ENCODE measurements at regions not wholly inside any gene's neighbourhood (a gene's known extent, or its start where the extent isn't known, plus 50 kb on each side); places are given as distances from the start of the nearest gene placed in this dataset.

GRCh38 chr21:15626031-15626430, 103.8 kb upstream of the USP25 start:
- Histone ChIP-seq H2AFZ (replicated peaks; ENCODE audit: low read length, poor library complexity) (no peak overlapping the region), H3K27ac (ENCODE audit: insufficient read depth, low read length) (no peak overlapping the region), H2BK120ac (ENCODE audit: low read depth, low read length) (no peak overlapping the region), H3K9ac (ENCODE audit: low read depth, low read length) (no peak overlapping the region), H4K8ac (ENCODE audit: low read depth in 2 of 2, low read length in 2 of 2) (no peak overlapping the region), H3K14ac (replicated peaks; ENCODE audit: low read depth, low read length) (no peak overlapping the region), H2BK15ac (ENCODE audit: low read depth, low read length) (no peak overlapping the region), H3K23ac (ENCODE audit: low read depth, low read length) (no peak overlapping the region), H3K4me3 (ENCODE audit: insufficient read depth, low read depth, low read length) (no peak overlapping the region), H3K79me1 (ENCODE audit: low read depth in 1 of 2, low read length in 2 of 2) (no peaks in the 10 kb centered on the region), H3K4me1 (ENCODE audit: control insufficient read depth, insufficient read depth, low read length) (no peaks in the 10 kb centered on the region), H3K9me1 (ENCODE audit: insufficient read depth, low read length) (peaks cover 5% of the 10 kb centered on the region), H3K9me3 (ENCODE audit: control insufficient read depth, insufficient read depth, low read length) (no peaks in the 10 kb centered on the region), H3K18ac (ENCODE audit: low read depth, low read length) (no peak overlapping the region), H2AK5ac (ENCODE audit: low read depth, low read length) (no peak overlapping the region), H2BK20ac (ENCODE audit: low read depth, low read length) (no peak overlapping the region), H2BK5ac (ENCODE audit: low read depth, low read length, poor library complexity, severe bottlenecking) (no peak overlapping the region), H4K91ac (ENCODE audit: insufficient read depth, low read depth, low read length) (no peak overlapping the region), H3K56ac (ENCODE audit: extremely low read depth, insufficient read depth, low read length) (no peak overlapping the region), H4K5ac (ENCODE audit: low read depth, low read length) (no peak overlapping the region), H3K4ac (ENCODE audit: low read depth, low read length) (no peak overlapping the region), H3K27me3 (ENCODE audit: control insufficient read depth, insufficient read depth, low read length) (no peaks in the 10 kb centered on the region; the same call in 1 of the 2 replicates), H4K20me1 (ENCODE audit: insufficient read depth, low read length) (no peaks in the 10 kb centered on the region), H3K4me2 (ENCODE audit: low read depth, low read length) (no peak overlapping the region), H2AK9ac (replicated peaks; ENCODE audit: low read depth, low read length, poor library complexity) (no peak overlapping the region), H3K36me3 (ENCODE audit: control insufficient read depth, insufficient read depth, low read length) (no peaks in the 10 kb centered on the region)
- dilution Hi-C loops (cut with HindIII; ENCODE audit: low sequenced_read_pairs, unreplicated experiment) (no loop called here), in situ Hi-C loops (cut with MboI; ENCODE audit: low sequenced_read_pairs) (no loop called here), intact Hi-C loops (cut with micrococcal nuclease) (loop anchor here (10.0 kb wide), 1 partner anchor 89 kb away; no protein-coding TSS in a partner anchor)
- DNase-seq (no peak), ATAC-seq (ENCODE audit: low read depth) (no peak)
- no peak for TF ChIP-seq FOS (IDR thresholded peaks at IDR 0.05; ENCODE audit: low read depth, low read length)
- no peak for TF ChIP-seq RCOR1 (IDR thresholded peaks at IDR 0.05; ENCODE audit: insufficient replicate concordance, low read length)
- TF ChIP-seq RAD21 (IDR thresholded peaks at IDR 0.05; ENCODE audit: low read length) = no peak
- TF ChIP-seq RFX5 (IDR thresholded peaks at IDR 0.05; ENCODE audit: low read depth, low read length) = no peak
- TF ChIP-seq NFE2L2 (IDR thresholded peaks at IDR 0.05; ENCODE audit: low read depth, low read length) = no peak
- no peak for TF ChIP-seq ELK1 (IDR thresholded peaks at IDR 0.05; ENCODE audit: borderline replicate concordance, low read depth, low read length)
- no peak for TF ChIP-seq USF2 (IDR thresholded peaks at IDR 0.05; ENCODE audit: low read depth, low read length)
- no peak for TF ChIP-seq BHLHE40 (IDR thresholded peaks at IDR 0.05; ENCODE audit: low read depth, low read length)
- TF ChIP-seq CTCF (conservative IDR thresholded peaks at IDR 0.05; ENCODE audit: low read depth, low read length) = no peak
- TF ChIP-seq SMC3 (IDR thresholded peaks at IDR 0.05; ENCODE audit: low read depth, low read length) = no peak
- TF ChIP-seq CEBPB (IDR thresholded peaks at IDR 0.05; ENCODE audit: low read depth, low read length) = no peak
- TF ChIP-seq MAFK (IDR thresholded peaks at IDR 0.05; ENCODE audit: low read depth, low read length) = no peak
- TF ChIP-seq CHD1 (IDR thresholded peaks at IDR 0.05; ENCODE audit: low read depth, low read length) = no peak
- TF ChIP-seq MXI1 (IDR thresholded peaks at IDR 0.05; ENCODE audit: borderline replicate concordance, low read depth, low read length) = no peak
- no peak for TF ChIP-seq POLR2A (IDR thresholded peaks at IDR 0.05; ENCODE audit: low read depth, low read length)
- no peak for TF ChIP-seq MAZ (IDR thresholded peaks at IDR 0.05; ENCODE audit: borderline replicate concordance, low read depth, low read length)
- ChIA-PET CTCF (no interaction called here), POLR2A (ENCODE audit: unreplicated experiment) (no interaction called here)
- no TSS peak for BruUV-seq (replicated peaks)

Data from IMR-90 (cell line).